ENCODE measurements at regions not wholly inside any gene's neighbourhood (a gene's known extent, or its start where the extent isn't known, plus 50 kb on each side); places are given as distances from the start of the nearest gene placed in this dataset.

- 37% methylated on average over 19 of the region's 19 CpGs for WGBS (ENCODE audit: insufficient coverage)
These were observed 256.5 kb upstream of the CADM1 start for GRCh38 chr11:115760461-115761320.

GRCh38 chr11:115759622-115760460, 255.6 kb upstream of the CADM1 start:
- Histone ChIP-seq H3K36me3 (ENCODE audit: control insufficient read depth, insufficient read depth, low read length) (no peaks in the 10 kb centered on the region), H3K27ac (ENCODE audit: low read length) (no peak overlapping the region), H3K27me3 (ENCODE audit: control insufficient read depth, insufficient read depth, low read length) (peaks cover 15% of the 10 kb centered on the region), H3K4me3 (ENCODE audit: low read length) (peak overlapping the region; percentile 26), H3K4me1 (ENCODE audit: control insufficient read depth, insufficient read depth, low read length) (peaks cover 15% of the 10 kb centered on the region), H3K9me3 (ENCODE audit: control insufficient read depth, insufficient read depth, low read length) (no peaks in the 10 kb centered on the region)
- WGBS (ENCODE audit: insufficient coverage), result 6% methylated on average over 66 of the region's 70 CpGs
- TF ChIP-seq, protein P1, sequence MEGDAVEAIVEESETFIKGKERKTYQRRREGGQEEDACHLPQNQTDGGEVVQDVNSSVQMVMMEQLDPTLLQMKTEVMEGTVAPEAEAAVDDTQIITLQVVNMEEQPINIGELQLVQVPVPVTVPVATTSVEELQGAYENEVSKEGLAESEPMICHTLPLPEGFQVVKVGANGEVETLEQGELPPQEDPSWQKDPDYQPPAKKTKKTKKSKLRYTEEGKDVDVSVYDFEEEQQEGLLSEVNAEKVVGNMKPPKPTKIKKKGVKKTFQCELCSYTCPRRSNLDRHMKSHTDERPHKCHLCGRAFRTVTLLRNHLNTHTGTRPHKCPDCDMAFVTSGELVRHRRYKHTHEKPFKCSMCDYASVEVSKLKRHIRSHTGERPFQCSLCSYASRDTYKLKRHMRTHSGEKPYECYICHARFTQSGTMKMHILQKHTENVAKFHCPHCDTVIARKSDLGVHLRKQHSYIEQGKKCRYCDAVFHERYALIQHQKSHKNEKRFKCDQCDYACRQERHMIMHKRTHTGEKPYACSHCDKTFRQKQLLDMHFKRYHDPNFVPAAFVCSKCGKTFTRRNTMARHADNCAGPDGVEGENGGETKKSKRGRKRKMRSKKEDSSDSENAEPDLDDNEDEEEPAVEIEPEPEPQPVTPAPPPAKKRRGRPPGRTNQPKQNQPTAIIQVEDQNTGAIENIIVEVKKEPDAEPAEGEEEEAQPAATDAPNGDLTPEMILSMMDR (IDR thresholded peaks at IDR 0.05), result no peak
- Mint-ChIP-seq H3K4me3 (peak overlapping the region; percentile 63), H3K4me1 (peaks cover 0 to 7% of the 10 kb centered on the region in 2 donors), H3K27me3 (ENCODE audit: low read depth in 2 of 2) (peaks cover 22 to 33% of the 10 kb centered on the region in 2 donors), H3K9me3 (no peaks in the 10 kb centered on the region), H3K27ac (no peak overlapping the region), H3K36me3 (no peaks in the 10 kb centered on the region)
- ATAC-seq (peak in 2 of 3 donors; percentile 24 to 51), DNase-seq (no peak)
- intact Hi-C loops (cut with micrococcal nuclease), result no loop called here

More at GRCh38 chr11:115760461-115761320, 256.5 kb upstream of the CADM1 start:
- DNase-seq (no peak), ATAC-seq (peak in 1 of 3 donors; percentile 46)
- H3K27ac Mint-ChIP-seq, result no peak overlapping the region
- H3K36me3 ChIP-seq (ENCODE audit: control insufficient read depth, insufficient read depth, low read length), result no peaks in the 10 kb centered on the region
- intact Hi-C loops (cut with micrococcal nuclease), result no loop called here
- H3K4me1 Mint-ChIP-seq, result peaks cover 0 to 7% of the 10 kb centered on the region in 2 donors
- no peak overlapping the region for H3K27ac ChIP-seq (ENCODE audit: low read length)
- peaks cover 22 to 33% of the 10 kb centered on the region in 2 donors for H3K27me3 Mint-ChIP-seq (ENCODE audit: low read depth in 2 of 2)
- peaks cover 15% of the 10 kb centered on the region for H3K27me3 ChIP-seq (ENCODE audit: control insufficient read depth, insufficient read depth, low read length)
- no peaks in the 10 kb centered on the region for H3K9me3 Mint-ChIP-seq
- no peaks in the 10 kb centered on the region for H3K9me3 ChIP-seq (ENCODE audit: control insufficient read depth, insufficient read depth, low read length)
- H3K4me3 ChIP-seq (ENCODE audit: low read length), result peak overlapping the region; percentile 26
- TF ChIP-seq, protein P1 (IDR thresholded peaks at IDR 0.05), result no peak
- peaks cover 15% of the 10 kb centered on the region for H3K4me1 ChIP-seq (ENCODE audit: control insufficient read depth, insufficient read depth, low read length)
- H3K36me3 Mint-ChIP-seq, result no peaks in the 10 kb centered on the region
- H3K4me3 Mint-ChIP-seq, result peak overlapping the region; percentile 70

DNA sequence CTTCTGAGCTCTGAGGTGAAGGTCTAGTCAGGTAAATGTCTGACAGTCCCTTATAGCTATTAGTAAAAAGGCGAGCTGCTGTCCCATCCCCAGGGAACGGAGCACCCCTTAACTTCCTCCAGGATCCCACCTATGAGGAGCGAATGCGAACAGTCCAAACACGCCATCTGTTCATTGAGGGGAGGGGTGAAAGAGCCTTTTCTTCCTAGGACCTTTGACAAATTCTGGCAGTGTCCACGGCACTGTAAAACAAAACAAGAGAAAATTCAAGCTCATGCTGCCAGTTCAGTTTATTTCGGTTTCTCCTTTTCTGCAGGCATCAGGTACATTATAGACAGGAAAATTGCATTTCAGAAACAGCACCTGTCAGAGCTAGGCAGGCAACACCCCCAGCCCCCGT, 253.8 kb upstream of the CADM1 start:
- 82% methylated on average over 4 of the region's 8 CpGs for WGBS (ENCODE audit: insufficient coverage)
- H3K4me1 Mint-ChIP-seq, result peaks cover 0 to 7% of the 10 kb centered on the region in 2 donors
- no peaks in the 10 kb centered on the region for H3K36me3 Mint-ChIP-seq
- no peak for ATAC-seq
- H3K9me3 ChIP-seq (ENCODE audit: control insufficient read depth, insufficient read depth, low read length), result no peaks in the 10 kb centered on the region
- no peak overlapping the region for H3K27ac ChIP-seq (ENCODE audit: low read length)
- H3K27me3 Mint-ChIP-seq (ENCODE audit: low read depth in 2 of 2), result peaks cover 22 to 33% of the 10 kb centered on the region in 2 donors
- DNase-seq, result no peak
- intact Hi-C loops (cut with micrococcal nuclease), result no loop called here
- TF ChIP-seq, protein P1 (IDR thresholded peaks at IDR 0.05), result no peak
- no peak overlapping the region for H3K4me3 Mint-ChIP-seq
- no peaks in the 10 kb centered on the region for H3K9me3 Mint-ChIP-seq
- peaks cover 15% of the 10 kb centered on the region for H3K27me3 ChIP-seq (ENCODE audit: control insufficient read depth, insufficient read depth, low read length)
- no peaks in the 10 kb centered on the region for H3K36me3 ChIP-seq (ENCODE audit: control insufficient read depth, insufficient read depth, low read length)
- H3K4me1 ChIP-seq (ENCODE audit: control insufficient read depth, insufficient read depth, low read length), result peaks cover 15% of the 10 kb centered on the region
- H3K4me3 ChIP-seq (ENCODE audit: low read length), result no peak overlapping the region
- H3K27ac Mint-ChIP-seq, result no peak overlapping the region
